Left hindlimb (tissue), 1 donor: ENCODE measurements at regions not wholly inside any gene's neighbourhood (a gene's known extent, or its start where the extent isn't known, plus 50 kb on each side); places are given as distances from the start of the nearest gene placed in this dataset.

Experiments used
- DNase-seq: peaks from one replicate; pipeline ENCODE4 v3.0.0-alpha.2; 2018

DNA sequence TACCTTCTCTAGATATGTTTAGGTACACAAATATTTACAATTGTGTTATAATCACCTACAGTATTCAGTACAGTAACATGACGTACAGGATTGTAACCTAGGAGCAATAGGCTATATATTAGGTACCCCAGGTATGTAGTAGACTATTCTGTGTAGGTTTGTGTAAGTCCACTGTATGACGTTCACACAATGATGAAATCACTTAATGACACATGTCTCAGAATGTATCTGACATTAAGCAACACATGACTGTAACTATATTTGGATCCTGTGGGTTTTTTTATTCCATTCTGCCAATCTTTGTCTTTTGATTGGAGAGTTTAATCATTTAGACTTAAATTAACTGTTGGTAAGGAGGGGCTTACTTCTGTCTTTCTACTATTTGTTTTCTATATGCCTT lies 52.1 kb downstream of the STYXL2 start:
- no peak for DNase-seq

DNA sequence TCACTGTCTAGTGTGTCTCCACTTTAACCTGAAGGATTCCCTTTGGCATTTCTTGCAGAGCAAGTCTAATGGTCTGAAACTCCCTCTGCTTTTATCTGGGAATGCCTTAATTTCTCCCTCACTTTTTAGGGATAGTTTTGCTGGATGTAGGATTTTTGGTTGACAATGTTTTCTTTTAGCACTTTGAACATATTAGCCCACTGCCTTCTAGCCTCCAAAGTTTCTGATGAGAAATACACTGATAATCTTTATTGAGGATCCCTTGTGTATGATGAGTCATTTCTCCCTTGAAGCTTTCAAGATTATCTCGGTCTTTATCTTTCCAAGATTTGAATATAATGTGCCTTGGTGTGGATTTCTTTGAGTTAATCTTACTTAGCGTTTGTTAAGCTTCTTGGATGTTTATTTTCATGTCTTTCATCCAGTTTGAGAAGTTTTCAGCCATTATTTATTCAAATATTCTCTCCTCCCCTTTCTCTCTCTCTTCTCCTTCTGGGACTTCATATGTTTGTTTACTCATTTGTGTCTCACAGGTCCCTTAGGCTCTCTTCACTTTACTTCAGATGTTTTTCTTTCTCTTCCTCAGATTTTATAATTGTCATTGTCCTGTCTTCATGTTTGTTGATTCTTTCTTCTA lies 53.1 kb downstream of the STYXL2 start:
- no peak for DNase-seq

DNA sequence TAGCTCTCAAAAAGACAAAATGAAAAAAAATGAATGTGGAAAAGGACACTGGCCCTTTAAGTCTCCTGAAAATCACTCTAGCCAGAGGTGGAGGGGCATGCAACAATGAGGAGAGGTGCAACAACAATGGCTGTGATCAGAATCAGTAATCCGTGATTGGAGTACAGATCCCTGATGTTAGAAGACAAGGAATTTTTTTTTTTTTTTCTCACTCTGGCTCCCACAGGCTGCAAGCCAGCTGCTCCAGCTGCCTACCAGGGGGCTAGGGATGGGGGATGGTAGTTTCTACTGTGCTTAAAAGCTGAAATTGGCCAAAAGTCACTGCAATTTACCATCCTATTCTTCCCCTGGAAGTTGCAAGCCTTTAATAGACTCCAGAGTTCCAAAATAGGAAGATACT lies 54.5 kb downstream of the STYXL2 start:
- DNase-seq = no peak

DNA sequence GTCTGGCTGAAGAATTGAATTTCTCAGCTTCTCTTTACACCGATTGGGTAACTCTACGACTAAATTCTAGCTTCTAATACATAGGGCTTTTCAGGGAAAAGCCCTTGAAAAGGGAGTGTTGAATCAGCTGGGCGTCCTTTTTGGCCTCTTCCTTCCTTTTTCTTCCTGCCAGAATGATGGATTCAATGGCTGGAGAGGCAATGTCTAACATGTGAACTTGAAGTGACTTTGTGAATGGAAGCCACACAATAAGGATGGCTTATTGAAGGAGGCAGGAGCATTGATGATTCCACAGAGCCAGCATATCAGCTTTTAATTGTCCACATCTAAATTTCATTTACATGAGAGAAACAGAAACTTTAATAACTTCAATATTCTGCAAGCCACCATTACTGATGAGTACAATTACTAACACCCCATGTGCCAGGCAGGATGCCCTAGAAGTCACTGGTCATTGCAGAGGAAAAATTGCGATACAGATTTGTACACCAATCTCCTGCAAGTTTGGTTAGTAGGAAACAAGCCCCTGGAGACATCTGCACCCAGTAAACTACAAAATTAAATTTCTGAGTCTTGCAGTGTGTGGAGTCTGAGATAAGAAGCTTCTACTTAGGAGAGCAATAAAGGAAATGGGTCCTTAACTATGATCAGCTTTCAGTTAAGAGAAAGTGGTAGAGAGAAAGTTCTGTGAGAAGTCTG lies 56.1 kb downstream of the STYXL2 start:
- DNase-seq = no peak

DNA sequence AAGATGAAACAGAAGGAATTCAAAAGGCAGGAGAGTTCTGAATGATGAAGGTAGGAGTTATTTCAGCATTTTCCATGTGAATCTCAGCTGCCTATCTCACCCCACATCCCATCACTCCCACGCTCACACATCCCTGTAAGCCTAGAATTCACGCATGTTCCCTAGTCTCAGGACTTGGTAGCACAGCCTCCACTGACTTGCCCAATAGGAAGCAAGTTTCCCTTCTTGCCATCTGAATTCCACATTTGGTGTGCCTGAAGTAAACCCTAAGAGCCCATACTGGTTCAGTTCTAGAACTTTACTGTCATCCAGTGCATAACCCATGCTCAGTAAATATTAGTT lies 56.6 kb downstream of the STYXL2 start:
- DNase-seq = no peak

DNA sequence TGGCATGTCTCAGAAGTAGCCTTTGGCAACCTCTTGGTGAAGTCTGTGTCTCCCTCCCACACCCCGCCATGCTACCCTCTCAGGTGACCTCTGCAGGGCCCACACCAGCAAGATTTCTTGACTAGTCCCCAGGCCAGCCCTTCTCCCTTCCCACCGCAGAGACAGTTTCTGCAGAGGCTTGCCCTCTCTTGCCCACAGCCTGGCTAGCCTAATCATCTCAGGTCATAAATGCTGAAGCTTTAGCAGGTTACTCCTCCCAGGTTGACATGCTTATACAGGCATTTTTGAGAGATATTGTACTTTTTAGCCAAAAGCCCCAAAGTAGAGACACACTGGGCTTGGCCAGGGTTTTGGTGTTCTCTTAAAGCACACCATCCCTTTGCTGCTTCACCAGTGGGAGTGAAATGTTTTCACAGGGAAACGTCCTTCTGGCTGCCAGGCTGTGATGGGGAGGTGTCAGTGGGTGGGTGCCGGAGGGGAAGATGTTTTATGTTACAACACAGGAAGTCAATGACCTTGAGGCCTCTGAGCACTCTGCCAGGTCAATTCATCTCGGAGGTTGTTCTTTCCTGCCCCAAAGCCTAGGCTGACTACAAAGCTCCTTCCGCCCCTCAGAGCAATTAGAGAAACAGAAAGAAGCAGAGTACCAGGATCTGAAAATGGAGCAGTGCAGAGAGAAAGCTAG lies 58.5 kb downstream of the STYXL2 start:
- DNase-seq = no peak

DNA sequence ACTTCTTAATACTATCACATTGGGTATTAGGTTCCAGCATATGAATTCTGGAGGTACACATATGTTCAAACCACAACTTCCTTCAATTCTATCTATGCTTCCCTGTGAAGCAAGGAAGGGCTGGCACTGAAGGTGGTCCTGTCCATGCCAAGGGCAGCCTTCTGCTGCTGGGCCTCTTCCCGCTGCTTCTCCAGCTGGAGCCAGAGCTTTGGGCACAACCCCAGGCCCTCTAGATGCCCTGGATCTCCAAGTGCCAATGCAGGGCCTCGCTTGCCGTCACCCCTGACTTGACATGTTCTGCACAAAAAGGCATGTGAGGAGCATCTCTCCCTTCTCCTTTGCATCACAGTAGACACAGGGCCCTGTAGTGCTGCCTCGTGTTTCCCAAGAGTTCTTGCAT lies 62.6 kb downstream of the STYXL2 start:
- no peak for DNase-seq

DNA sequence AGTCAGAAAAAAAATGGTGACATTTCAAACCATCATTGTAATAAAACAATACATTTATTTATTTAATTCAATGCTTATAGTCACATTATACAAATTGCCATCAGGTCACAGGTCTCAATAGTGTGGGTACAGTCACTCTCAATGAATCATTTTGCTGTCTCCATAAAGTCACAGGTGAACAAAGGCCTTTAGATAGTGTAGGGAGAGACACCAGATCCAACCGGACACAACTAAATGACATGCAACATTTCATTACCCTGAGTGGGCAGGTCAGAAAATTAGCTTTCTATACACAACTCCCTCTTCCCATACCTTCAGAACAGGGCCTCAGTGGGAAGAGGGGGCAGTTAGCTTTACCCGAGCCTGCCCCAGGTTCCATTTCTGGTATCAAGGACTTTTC lies 63.2 kb downstream of the STYXL2 start:
- no peak for DNase-seq

DNA sequence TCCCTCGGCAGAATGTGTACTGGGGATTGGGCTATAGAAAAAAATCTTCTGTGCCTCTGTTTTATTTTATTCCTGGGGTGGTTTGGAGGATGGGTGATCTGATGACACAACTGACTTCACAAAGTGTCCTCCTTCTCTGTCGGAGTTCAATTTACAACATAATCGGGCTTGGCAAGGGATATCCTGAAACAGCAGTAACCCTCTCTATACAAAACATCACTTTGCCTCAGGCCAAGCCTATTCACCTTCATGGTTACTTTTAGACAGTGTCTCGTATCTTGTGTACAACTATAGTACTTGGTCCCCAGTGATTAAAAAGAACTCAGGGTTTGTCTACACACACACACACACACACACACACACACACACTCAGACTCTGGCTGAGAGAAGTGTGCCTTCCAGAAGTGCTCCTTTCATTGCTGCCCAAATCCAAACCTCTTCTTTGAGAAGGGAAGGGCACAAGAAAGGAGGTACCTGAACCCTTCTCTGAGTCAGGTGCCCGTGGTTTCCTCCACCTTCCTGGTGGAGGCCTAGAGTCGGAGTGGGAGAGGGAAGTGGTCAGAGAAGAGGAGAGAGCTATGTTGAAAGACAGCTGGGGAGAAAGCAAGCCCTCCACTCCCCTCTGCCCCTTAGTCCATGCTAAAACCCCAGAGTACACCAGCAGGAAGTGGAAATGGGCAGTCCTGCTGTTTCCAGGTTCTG lies 62.4 kb upstream of the POU2F1 start:
- no peak for DNase-seq

DNA sequence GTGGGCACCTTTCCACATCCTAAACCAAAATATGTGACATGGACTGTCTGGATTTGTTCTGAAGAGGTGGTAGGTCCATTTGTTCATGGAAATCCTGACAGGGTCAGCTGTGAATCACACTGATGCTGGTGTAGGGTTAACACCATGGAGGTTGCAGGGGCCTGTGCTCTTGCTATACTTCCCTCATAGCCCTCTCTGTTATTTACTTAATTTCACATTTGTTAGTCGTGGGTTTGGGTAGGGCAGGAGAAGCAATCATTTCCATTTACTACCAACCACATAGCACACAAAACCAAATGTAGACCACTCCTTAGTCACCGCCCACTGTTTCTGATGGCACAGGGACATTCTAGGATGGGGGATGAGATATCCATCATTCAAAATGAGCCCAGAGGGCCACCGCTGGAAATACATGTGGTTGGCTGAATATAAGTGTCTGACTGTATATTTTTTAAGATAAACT lies 61.8 kb upstream of the POU2F1 start:
- no peak for DNase-seq

DNA sequence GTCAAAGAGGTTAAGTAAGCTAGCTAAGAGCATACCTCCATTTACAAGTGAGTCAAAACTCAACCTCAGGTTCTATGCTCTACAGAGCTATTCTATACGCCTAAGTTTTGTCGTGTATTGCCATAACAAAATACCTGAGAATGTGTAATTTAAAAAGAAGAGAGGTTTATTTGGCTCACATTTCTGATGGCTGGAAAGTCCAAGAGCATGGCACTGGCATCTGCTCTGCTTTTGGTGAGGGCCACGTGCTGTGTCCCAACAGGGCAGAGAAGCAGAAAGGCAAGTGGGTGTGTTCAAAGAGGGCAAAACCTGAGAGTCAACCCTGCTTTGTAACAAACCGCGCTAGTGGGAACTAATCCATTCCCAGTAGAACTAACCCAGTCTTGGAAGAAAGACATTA lies 60.9 kb upstream of the POU2F1 start:
- DNase-seq = no peak

DNA sequence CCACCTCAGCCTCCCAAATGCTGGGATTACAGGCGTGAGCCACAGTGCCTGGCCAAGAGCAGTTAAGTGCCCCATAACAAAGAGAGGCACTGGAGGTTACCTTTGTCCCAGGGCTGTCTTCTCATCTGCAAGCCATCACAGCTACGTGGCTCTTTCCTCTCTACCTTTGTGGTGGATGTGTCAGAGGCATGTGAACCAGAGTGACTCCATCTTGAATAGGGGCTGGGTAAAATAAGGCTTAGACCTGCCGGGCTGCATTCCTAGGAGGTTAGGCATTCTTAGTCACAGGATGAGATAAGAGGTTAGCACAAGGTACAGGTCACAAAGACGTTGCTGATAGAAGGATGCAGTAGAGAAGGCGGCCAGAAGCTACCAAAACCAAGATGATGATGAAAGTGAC lies 59.4 kb upstream of the POU2F1 start:
- DNase-seq = no peak

DNA sequence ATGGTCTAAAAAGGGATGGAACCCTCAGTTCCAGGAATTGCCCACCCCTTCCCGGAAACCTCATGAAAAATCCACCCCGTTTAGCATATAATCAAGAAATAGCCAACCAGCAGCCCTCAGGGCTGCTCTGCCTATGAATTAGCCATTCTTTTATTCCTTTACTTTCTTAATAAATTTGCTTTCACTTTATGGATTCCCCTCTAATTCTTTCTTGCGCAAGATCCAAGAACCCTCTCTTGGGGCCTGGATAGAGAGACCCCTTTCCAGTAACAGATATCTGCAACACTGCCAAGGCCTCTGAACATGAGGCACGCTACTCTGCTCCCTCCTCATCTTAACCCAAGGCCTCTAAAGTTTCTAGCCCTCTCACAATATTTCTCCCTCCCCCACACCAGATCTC lies 58.9 kb upstream of the POU2F1 start:
- no peak for DNase-seq

DNA sequence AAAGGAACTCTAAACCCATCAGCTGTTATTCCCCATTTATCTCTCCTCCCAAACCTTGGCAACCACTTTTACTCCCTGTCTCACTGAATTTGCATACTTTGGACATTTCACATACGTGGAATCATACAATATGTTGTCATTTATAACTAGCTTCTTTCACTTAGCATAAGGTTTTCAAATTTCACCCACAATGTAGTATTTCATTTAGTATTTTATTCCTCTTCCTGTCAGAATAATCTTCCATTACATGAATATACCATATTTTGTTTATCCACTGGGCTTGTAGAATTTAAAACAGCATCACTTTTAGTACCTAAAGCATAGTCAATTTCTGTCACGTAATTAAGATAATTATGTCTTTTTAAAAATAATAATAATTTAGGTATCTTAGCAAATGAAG lies 55.5 kb upstream of the POU2F1 start:
- DNase-seq = no peak

DNA sequence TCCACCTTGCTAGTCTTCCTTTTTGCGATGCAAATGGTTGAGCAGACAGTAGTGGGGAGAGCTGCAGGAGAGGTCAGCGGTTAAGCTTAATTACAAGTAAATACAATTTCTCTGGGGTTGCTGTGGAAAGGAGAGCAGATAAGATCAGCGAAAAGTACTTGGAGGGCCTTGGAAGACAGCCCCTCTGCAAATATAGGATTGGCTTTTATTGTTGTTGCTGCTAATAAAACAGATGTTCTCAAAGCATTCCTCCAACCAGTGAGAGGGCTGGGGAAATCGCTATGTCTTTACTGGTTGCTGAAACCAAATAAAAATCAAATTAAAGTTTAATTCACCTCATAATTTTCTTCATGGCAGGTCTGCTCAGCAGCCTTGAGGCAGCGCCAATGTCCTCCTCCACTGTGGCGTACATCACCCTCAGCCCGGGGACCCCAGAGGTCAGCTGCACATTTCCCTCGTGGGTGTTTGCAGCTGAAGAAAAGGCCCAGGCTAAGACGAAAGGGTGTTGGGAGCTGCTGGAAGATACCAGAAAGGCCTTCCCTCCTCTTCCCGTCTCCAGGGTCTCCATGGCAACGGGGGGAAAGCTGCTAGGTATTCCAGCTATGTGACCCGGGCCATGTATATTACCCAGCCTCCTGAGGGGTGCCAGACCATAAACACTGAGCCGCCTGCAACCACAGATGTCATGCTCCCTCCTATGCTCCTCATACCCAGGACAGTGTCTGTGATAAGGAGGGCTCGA lies 54.6 kb upstream of the POU2F1 start:
- DNase-seq = peak; percentile 33

DNA sequence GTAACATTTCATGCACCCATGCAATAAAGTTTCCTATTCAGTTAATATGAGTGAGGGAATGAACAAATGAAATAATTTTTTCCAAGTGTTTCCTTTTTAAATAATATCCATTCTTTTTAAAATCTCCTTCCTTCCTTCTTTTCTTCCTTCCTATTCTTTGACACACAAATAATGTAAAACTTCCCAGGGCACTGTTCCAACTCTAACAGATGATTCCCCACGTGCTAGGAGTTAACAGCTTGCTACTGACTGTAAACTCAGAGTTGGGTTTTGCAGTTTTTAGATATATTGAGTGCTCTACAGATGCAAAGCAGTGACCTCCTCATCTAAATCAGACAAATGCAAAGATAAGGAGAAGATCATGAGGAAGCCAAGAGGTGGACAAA lies 54.0 kb upstream of the POU2F1 start:
- no peak for DNase-seq

DNA sequence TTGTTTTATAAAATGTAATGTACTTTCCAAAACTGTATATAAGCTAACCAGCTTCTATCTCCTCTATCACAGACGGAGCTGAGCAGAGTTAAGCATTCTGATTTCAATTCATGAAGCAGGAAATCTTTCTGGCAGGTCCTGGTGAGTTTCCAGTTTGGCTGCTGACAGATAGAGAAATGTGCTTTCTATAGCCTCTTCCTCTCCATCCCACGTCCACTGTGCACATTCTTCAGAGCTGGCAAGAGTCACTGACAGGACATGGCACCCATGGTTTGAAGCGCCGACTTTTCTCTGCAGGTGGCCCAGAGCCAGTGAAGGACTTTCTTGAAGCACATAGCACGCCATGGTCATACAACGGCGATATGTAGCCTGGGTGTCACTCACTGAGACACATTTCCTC lies 52.3 kb upstream of the POU2F1 start:
- DNase-seq = no peak

DNA sequence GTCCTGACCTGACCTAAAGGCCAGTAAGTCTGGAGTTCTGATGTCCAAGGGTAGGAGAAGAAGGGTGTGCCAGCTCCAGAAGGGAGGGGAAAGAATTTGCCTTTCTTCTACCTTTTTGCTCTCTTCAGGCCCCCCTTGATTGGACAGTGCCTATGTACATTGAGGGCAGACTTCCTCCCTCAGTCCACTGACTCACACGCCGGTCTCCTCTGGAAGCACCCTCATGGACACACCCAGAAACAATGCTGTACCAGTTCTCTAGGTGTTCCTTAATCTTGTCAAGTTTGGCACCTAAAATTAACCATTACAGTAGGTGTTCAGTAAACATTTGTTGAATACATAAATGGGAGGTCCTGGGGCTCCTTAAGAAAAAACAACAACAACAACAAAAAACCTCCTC lies 51.0 kb upstream of the POU2F1 start:
- DNase-seq = no peak
